ENCODE measurements at regions not wholly inside any gene's neighbourhood (a gene's known extent, or its start where the extent isn't known, plus 50 kb on each side); places are given as distances from the start of the nearest gene placed in this dataset.

DNA sequence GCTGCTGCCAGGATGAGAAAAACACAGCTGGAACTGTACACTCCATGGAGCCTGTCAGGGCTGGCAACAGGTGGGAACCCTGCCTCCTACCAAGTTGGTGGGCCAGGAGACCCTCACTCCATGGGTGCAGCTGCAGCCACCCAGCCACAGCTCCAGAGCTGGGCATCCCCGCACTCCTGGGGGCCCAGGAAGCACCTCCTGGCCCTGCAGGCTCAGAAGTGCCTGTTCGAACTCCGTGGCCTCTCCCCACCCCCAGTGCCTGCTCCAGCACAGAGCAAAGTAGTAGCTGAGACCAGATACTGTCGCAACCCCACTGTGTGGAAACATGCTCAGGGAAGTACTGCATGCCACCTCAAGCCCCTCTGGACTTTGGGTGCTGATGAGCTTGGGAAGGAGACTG, 564.0 kb upstream of the ACO1 start:
- TF ChIP-seq, protein P1, sequence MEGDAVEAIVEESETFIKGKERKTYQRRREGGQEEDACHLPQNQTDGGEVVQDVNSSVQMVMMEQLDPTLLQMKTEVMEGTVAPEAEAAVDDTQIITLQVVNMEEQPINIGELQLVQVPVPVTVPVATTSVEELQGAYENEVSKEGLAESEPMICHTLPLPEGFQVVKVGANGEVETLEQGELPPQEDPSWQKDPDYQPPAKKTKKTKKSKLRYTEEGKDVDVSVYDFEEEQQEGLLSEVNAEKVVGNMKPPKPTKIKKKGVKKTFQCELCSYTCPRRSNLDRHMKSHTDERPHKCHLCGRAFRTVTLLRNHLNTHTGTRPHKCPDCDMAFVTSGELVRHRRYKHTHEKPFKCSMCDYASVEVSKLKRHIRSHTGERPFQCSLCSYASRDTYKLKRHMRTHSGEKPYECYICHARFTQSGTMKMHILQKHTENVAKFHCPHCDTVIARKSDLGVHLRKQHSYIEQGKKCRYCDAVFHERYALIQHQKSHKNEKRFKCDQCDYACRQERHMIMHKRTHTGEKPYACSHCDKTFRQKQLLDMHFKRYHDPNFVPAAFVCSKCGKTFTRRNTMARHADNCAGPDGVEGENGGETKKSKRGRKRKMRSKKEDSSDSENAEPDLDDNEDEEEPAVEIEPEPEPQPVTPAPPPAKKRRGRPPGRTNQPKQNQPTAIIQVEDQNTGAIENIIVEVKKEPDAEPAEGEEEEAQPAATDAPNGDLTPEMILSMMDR (IDR thresholded peaks at IDR 0.05; ENCODE audit: low read depth, low read length): no peak
- no peak for TF ChIP-seq EZH2phosphoT487 (IDR thresholded peaks at IDR 0.05; ENCODE audit: low read depth)
